ENCODE measurements at regions not wholly inside any gene's neighbourhood (a gene's known extent, or its start where the extent isn't known, plus 50 kb on each side); places are given as distances from the start of the nearest gene placed in this dataset.

- Histone ChIP-seq H3K27me3 (ENCODE audit: insufficient read depth in 3 of 3, low read length in 2 of 3) (no peaks in the 10 kb centered on the region), H3K4me1 (no peaks in the 10 kb centered on the region), H3K27ac (no peak overlapping the region), H3K36me3 (ENCODE audit: insufficient read depth in 1 of 2, low read depth in 1 of 2) (no peaks in the 10 kb centered on the region), H3K4me3 (no peak overlapping the region), H3K9me3 (no peaks in the 10 kb centered on the region)
- no peak for ATAC-seq
- intact Hi-C loops (cut with DNase I) = no loop called here
- TF ChIP-seq CTCF (IDR thresholded peaks at IDR 0.05) = no peak
- DNase-seq = peak in 1 of 2 donors; percentile 5
- WGBS, 3 donors = 72 to 79% (median 73%) methylated on average over 17 of the region's 17 CpGs
Measured at GRCh38 chr22:47612311-47612910, 850.0 kb downstream of the TBC1D22A start.

GRCh38 chr22:47610764-47611163 lies 848.3 kb downstream of the TBC1D22A start:
- ATAC-seq (no peak), DNase-seq (peak in 1 of 2 donors; percentile 13)
- peaks cover 0 to 2% (median 0%) of the 10 kb centered on the region in 3 donors for H3K27me3 ChIP-seq (ENCODE audit: insufficient read depth in 3 of 3, low read length in 2 of 3)

GRCh38 chr22:47610281-47610680 lies 847.8 kb downstream of the TBC1D22A start:
- Histone ChIP-seq H3K9me3 (no peaks in the 10 kb centered on the region), H3K4me3 (no peak overlapping the region), H3K27ac (no peak overlapping the region), H3K4me1 (no peaks in the 10 kb centered on the region), H3K27me3 (ENCODE audit: insufficient read depth in 3 of 3, low read length in 2 of 3) (peaks cover 0 to 2% (median 0%) of the 10 kb centered on the region in 3 donors), H3K36me3 (ENCODE audit: insufficient read depth in 1 of 2, low read depth in 1 of 2) (no peaks in the 10 kb centered on the region)
- TF ChIP-seq CTCF (IDR thresholded peaks at IDR 0.05) = no peak
- intact Hi-C loops (cut with DNase I) = no loop called here
- ATAC-seq (no peak), DNase-seq (peak in 1 of 2 donors; percentile 24)
- WGBS, 3 donors = 82 to 90% (median 85%) methylated on average over 12 of the region's 12 CpGs

More at GRCh38 chr22:47610764-47611163, 848.3 kb downstream of the TBC1D22A start:
- no peak overlapping the region for H3K27ac ChIP-seq
- WGBS, 3 donors = 91 to 92% (median 92%) methylated on average over 9 of the region's 9 CpGs
- intact Hi-C loops (cut with DNase I) = no loop called here
- no peak overlapping the region for H3K4me3 ChIP-seq
- H3K9me3 ChIP-seq = no peaks in the 10 kb centered on the region
- H3K36me3 ChIP-seq (ENCODE audit: insufficient read depth in 1 of 2, low read depth in 1 of 2) = no peaks in the 10 kb centered on the region
- no peaks in the 10 kb centered on the region for H3K4me1 ChIP-seq
- no peak for TF ChIP-seq CTCF (IDR thresholded peaks at IDR 0.05)

GRCh38 chr22:47609653-47610052 lies 847.2 kb downstream of the TBC1D22A start:
- peaks cover 0 to 2% (median 0%) of the 10 kb centered on the region in 3 donors for H3K27me3 ChIP-seq (ENCODE audit: insufficient read depth in 3 of 3, low read length in 2 of 3)
- no peaks in the 10 kb centered on the region for H3K4me1 ChIP-seq
- H3K36me3 ChIP-seq (ENCODE audit: insufficient read depth in 1 of 2, low read depth in 1 of 2) = no peaks in the 10 kb centered on the region
- no peaks in the 10 kb centered on the region for H3K9me3 ChIP-seq
- WGBS, 3 donors = 70 to 76% (median 73%) methylated on average over 12 to 13 of the region's 13 CpGs
- DNase-seq (peak in 1 of 2 donors; percentile 28), ATAC-seq (no peak)
- intact Hi-C loops (cut with DNase I) = no loop called here
- no peak overlapping the region for H3K27ac ChIP-seq
- no peak for TF ChIP-seq CTCF (IDR thresholded peaks at IDR 0.05)
- H3K4me3 ChIP-seq = no peak overlapping the region

GRCh38 chr22:47608421-47608820 lies 846.0 kb downstream of the TBC1D22A start:
- Histone ChIP-seq H3K36me3 (ENCODE audit: insufficient read depth in 1 of 2, low read depth in 1 of 2) (no peaks in the 10 kb centered on the region), H3K4me3 (no peak overlapping the region), H3K4me1 (no peaks in the 10 kb centered on the region), H3K27ac (no peak overlapping the region), H3K27me3 (ENCODE audit: insufficient read depth in 3 of 3, low read length in 2 of 3) (peaks cover 0 to 4% (median 0%) of the 10 kb centered on the region in 3 donors), H3K9me3 (no peaks in the 10 kb centered on the region)
- DNase-seq = peak in 1 of 2 donors; percentile 1
- 73 to 83% (median 77%) methylated on average over 3 of the region's 3 CpGs for WGBS, 3 donors
- intact Hi-C loops (cut with DNase I) = no loop called here
- no peak for TF ChIP-seq CTCF (IDR thresholded peaks at IDR 0.05)
- ATAC-seq = no peak

Measured in psoas muscle (tissue), 7 donors.